HG02943 (cell line): ENCODE measurements at regions not wholly inside any gene's neighbourhood (a gene's known extent, or its start where the extent isn't known, plus 50 kb on each side); places are given as distances from the start of the nearest gene placed in this dataset.

ENCODE experiments used
- ATAC-seq: cut with Tn5 transposase; IDR thresholded peaks from one replicate; pipeline ENCODE4 v1.9.1; 2021; ENCODE audit warnings: mild to moderate bottlenecking, low read depth, moderate library complexity; ENCODE audit not compliant: unreplicated experiment

- ATAC-seq = no peak
These were observed 638.1 kb downstream of the ACTL7B start for GRCh38 chr9:108217431-108218349.

GRCh38 chr9:108213511-108213910 lies 642.3 kb downstream of the ACTL7B start:
- no peak for ATAC-seq

GRCh38 chr9:108212184-108212583 lies 643.6 kb downstream of the ACTL7B start:
- no peak for ATAC-seq

- no peak for ATAC-seq
These were observed 644.3 kb downstream of the ACTL7B start for GRCh38 chr9:108211411-108211955.

GRCh38 chr9:108209132-108209685 lies 646.6 kb downstream of the ACTL7B start:
- no peak for ATAC-seq

GRCh38 chr9:108207561-108208165 lies 648.1 kb downstream of the ACTL7B start:
- ATAC-seq = no peak

GRCh38 chr9:108205276-108205675 lies 650.5 kb downstream of the ACTL7B start:
- ATAC-seq = no peak

- ATAC-seq = no peak
These were observed 657.9 kb downstream of the ACTL7B start for GRCh38 chr9:108197899-108198298.

GRCh38 chr9:108197008-108197365 lies 658.8 kb downstream of the ACTL7B start:
- no peak for ATAC-seq

- no peak for ATAC-seq
These were observed 659.3 kb downstream of the ACTL7B start for GRCh38 chr9:108196332-108197007.

- ATAC-seq = no peak
These were observed 661.6 kb downstream of the ACTL7B start for GRCh38 chr9:108194154-108194553.

- ATAC-seq = no peak
These were observed 662.6 kb downstream of the ACTL7B start for GRCh38 chr9:108193026-108193710.

GRCh38 chr9:108191065-108191464 lies 664.7 kb downstream of the ACTL7B start:
- no peak for ATAC-seq

GRCh38 chr9:108188976-108189375 lies 666.8 kb downstream of the ACTL7B start:
- ATAC-seq = no peak

- ATAC-seq = no peak
These were observed 667.3 kb downstream of the ACTL7B start for GRCh38 chr9:108188482-108188881.

- ATAC-seq = no peak
These were observed 669.0 kb downstream of the ACTL7B start for GRCh38 chr9:108186642-108187395.

GRCh38 chr9:108185613-108186012 lies 670.2 kb downstream of the ACTL7B start:
- ATAC-seq = no peak

- no peak for ATAC-seq
These were observed 670.8 kb downstream of the ACTL7B start for GRCh38 chr9:108184941-108185340.

- ATAC-seq = no peak
These were observed 671.8 kb downstream of the ACTL7B start for GRCh38 chr9:108184009-108184408.
